H1 (cell line): ENCODE measurements at regions not wholly inside any gene's neighbourhood (a gene's known extent, or its start where the extent isn't known, plus 50 kb on each side); places are given as distances from the start of the nearest gene placed in this dataset.

ENCODE experiments used
- CTCF ChIP-seq, 3 experiments: IDR thresholded peaks; 1 replicate in 2 of 3; 2 replicates in 1 of 3; pipeline versions ENCODE4 v1.5.1 to v1.6.1; 2011; ENCODE audit warnings: low read length in 3 of 3, mild to moderate bottlenecking in 3 of 3, inconsistent platforms in 2 of 3, low read depth in 1 of 3, moderate library complexity in 1 of 3; ENCODE audit not compliant: insufficient read depth in 1 of 3; ENCODE audit errors: control extremely low read depth in 1 of 3
- EP300 ChIP-seq, 2 experiments: IDR thresholded peaks; 1 replicate in 1 of 2; 2 replicates in 1 of 2; pipeline ENCODE4 v1.6.1; 2011 to 2012; ENCODE audit warnings: low read depth in 2 of 2, low read length in 2 of 2, mild to moderate bottlenecking in 2 of 2, borderline replicate concordance in 1 of 2, inconsistent platforms in 1 of 2, moderate library complexity in 1 of 2
- NRF1 ChIP-seq: IDR thresholded peaks from 2 replicates; pipeline ENCODE4 v1.6.1; 2011; ENCODE audit warnings: mild to moderate bottlenecking, low read depth, low read length, improper control_type of control experiment

DNA sequence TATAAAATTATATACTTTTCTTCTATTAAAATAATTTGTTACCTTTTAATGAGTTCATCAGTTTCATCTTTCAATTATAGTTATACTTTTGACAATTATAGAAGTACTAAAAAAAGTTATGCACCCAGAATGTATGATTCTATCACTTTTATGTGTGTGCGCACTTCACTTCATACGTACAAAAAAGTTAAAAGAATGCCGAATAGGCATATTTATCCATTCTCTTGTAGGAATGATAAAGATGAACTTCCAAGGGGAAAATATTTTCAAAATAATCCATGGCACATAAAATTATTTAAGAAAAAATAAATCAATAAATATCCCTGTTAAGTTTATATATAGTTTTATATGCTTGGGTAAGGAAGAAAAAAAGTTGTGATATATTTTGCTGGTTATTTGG is 166.9 kb upstream of the PRSS1 start:
- TF ChIP-seq CTCF (IDR thresholded peaks at IDR 0.05; ENCODE audit: control extremely low read depth in 1 of 3, insufficient read depth in 1 of 3, low read depth in 1 of 3, low read length in 3 of 3) (no peak), NRF1 (no peak), EP300 (IDR thresholded peaks at IDR 0.05; ENCODE audit: borderline replicate concordance in 1 of 2, low read depth in 2 of 2, low read length in 2 of 2) (no peak)
